Body of pancreas (tissue), 4 donors: ENCODE measurements at regions not wholly inside any gene's neighbourhood (a gene's known extent, or its start where the extent isn't known, plus 50 kb on each side); places are given as distances from the start of the nearest gene placed in this dataset.

Experiments
- ATAC-seq: fragments of 150-250 bp; one replicate; pipeline ENCODE4 v1.9.1; 2016
- DNase-seq, 4 donors: peaks; one replicate each; pipeline ENCODE4 v3.0.0-alpha.2; 2019
- H3K27ac ChIP-seq, 4 donors: fragments of 200-600 bp; sonication (generic); 1 replicate in 3 of 4; 2 replicates in 1 of 4; pipeline versions ENCODE4 v1.5.1 to v1.6.1; 2016 to 2019; ENCODE audit warnings: mild to moderate bottlenecking in 1 of 4, mixed read lengths in 1 of 4, moderate library complexity in 1 of 4
- H3K27me3 ChIP-seq, 2 donors: fragments of 200-600 bp; sonication (generic); one replicate each; pipeline ENCODE4 v1.6.0; 2016; ENCODE audit warnings: mild to moderate bottlenecking in 1 of 2
- H3K36me3 ChIP-seq, 2 donors: fragments of 200-600 bp; sonication (generic); replicated peaks in 1 of 2; 2 replicates each; pipeline ENCODE4 v1.5.1; 2016; ENCODE audit warnings: low read depth in 2 of 2; ENCODE audit not compliant: insufficient read depth in 1 of 2
- H3K4me1 ChIP-seq: fragments of 200-600 bp; sonication (generic); one replicate; pipeline ENCODE4 v1.6.0; 2016
- H3K4me3 ChIP-seq, 2 donors: fragments of 200-600 bp; sonication (generic); 1 replicate in 1 of 2; 2 replicates in 1 of 2; pipeline ENCODE4 v1.5.1; 2016 to 2019
- H3K9me3 ChIP-seq, 3 donors: fragments of 200-600 bp; sonication (generic); 1 replicate in 2 of 3; 2 replicates in 1 of 3; pipeline ENCODE4 v1.5.1; 2016
- POLR2A ChIP-seq, 3 donors: fragments of 450-650 bp; IDR thresholded peaks; one replicate each; pipeline ENCODE4 v1.6.1; 2016; ENCODE audit warnings: antibody characterized with exemption in 3 of 3, mild to moderate bottlenecking in 2 of 3
- WGBS, 2 donors: methylation state at CpG; one replicate each; pipeline ENCODE4 v1.1.5; 2017; 5-methylcytosine and 5-hydroxymethylcytosine counted together
- intact Hi-C: fragments of 100-400 bp; cut with DNase I; formaldehyde crosslinking; loops from one replicate; pipeline ENCODE4 v1.15.1; 2023
- TF ChIP-seq, protein P1 (sequence below), 7 experiments: fragments of 450-650 bp in 4 of 7; fragments of 200-600 bp in 3 of 7; sonication (generic) in 3 of 7; IDR thresholded peaks; one replicate each; pipeline ENCODE4 v1.5.1; 2016 to 2019; ENCODE audit warnings: antibody characterized with exemption in 7 of 7

DNA sequence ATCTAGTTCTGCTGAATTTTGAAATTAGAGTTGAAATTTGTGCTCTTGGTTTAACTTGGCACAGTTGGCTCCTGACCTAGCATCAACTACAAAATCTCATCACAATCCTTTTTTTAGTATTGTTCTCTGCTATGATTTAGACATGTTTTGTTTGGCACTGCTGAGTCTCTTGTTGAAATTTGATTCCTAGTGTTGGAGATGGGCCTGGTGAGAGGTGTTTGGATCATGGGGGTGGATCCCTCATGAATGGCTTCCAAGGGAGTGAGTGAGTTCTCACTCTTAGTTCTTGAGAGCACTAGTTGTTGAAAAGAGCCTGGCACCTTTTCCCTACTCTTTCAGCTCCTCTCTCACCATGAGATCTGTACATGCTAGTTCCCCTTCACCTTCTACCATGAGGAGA, 605.6 kb upstream of the SLC39A10 start:
- DNase-seq (no peak), ATAC-seq (no peak)
- Histone ChIP-seq H3K36me3 (no peaks in the 10 kb centered on the region), H3K27ac (no peak overlapping the region), H3K4me1 (no peaks in the 10 kb centered on the region), H3K4me3 (no peak overlapping the region), H3K9me3 (no peaks in the 10 kb centered on the region), H3K27me3 (no peaks in the 10 kb centered on the region)
- TF ChIP-seq, protein P1, sequence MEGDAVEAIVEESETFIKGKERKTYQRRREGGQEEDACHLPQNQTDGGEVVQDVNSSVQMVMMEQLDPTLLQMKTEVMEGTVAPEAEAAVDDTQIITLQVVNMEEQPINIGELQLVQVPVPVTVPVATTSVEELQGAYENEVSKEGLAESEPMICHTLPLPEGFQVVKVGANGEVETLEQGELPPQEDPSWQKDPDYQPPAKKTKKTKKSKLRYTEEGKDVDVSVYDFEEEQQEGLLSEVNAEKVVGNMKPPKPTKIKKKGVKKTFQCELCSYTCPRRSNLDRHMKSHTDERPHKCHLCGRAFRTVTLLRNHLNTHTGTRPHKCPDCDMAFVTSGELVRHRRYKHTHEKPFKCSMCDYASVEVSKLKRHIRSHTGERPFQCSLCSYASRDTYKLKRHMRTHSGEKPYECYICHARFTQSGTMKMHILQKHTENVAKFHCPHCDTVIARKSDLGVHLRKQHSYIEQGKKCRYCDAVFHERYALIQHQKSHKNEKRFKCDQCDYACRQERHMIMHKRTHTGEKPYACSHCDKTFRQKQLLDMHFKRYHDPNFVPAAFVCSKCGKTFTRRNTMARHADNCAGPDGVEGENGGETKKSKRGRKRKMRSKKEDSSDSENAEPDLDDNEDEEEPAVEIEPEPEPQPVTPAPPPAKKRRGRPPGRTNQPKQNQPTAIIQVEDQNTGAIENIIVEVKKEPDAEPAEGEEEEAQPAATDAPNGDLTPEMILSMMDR (IDR thresholded peaks at IDR 0.05): no peak
- TF ChIP-seq POLR2A (IDR thresholded peaks at IDR 0.05): no peak
- intact Hi-C loops: no loop called here

DNA sequence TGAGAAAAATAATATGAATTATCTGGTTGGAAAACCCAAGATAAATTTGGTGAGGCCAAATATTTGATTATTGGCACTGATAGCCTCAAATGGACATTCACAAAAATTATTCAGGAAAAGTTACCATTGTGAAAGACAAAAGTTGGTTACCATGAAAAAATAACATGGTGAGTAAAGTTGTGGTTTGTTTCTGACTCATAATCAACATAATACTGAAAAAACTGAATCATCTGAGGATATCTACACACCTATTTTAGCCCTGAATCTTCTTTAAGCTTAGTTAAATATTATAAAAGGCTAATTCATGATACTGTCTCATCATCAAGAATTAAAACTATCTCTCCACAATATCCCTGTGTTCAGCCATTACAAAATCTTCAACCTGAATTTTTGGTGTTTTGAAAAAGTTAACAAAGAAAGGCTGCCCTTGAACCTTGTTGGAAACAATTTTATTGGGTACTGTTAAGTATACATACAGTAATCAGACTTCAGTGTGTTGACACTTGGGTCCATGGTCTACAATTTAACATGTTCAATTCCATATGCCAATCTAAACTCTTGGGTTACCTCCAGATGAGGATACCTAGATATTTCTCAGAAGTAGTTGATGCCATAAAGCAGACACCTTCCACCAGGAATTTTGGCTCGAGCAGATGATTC, 607.5 kb upstream of the SLC39A10 start:
- WGBS, 2 donors: 26 to 39% methylated on average over 1 of the region's 1 CpG
- no peak overlapping the region for H3K4me3 ChIP-seq
- no peaks in the 10 kb centered on the region for H3K36me3 ChIP-seq
- intact Hi-C loops: no loop called here
- DNase-seq: no peak
- H3K4me1 ChIP-seq: no peaks in the 10 kb centered on the region
- no peak overlapping the region for H3K27ac ChIP-seq
- H3K9me3 ChIP-seq: no peaks in the 10 kb centered on the region
- TF ChIP-seq POLR2A (IDR thresholded peaks at IDR 0.05): no peak
- TF ChIP-seq, protein P1 (IDR thresholded peaks at IDR 0.05): no peak
- no peaks in the 10 kb centered on the region for H3K27me3 ChIP-seq
- no peak for ATAC-seq

DNA sequence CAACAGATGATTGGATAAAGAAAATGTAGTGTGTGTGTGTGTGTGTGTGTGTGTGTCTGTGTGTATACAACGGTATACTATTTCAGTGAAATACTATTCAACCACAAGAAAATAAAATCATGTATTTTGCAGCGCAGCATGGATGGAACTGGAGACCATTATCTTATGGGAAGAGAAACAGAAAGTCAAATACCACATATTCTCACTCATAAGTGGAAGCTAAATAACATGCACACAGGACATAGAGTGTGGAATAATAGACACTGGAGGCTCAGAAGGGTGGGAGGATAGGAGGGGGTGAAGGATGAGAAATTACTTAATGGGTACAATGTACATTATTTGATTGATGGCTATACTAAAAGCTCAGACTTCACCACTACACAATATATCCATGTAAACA, 609.1 kb upstream of the SLC39A10 start:
- Histone ChIP-seq H3K4me1 (no peaks in the 10 kb centered on the region), H3K27ac (no peak overlapping the region), H3K9me3 (no peaks in the 10 kb centered on the region), H3K27me3 (no peaks in the 10 kb centered on the region), H3K36me3 (no peaks in the 10 kb centered on the region), H3K4me3 (no peak overlapping the region)
- 54 to 72% methylated on average over 2 of the region's 2 CpGs for WGBS, 2 donors
- no peak for TF ChIP-seq POLR2A (IDR thresholded peaks at IDR 0.05)
- DNase-seq (no peak), ATAC-seq (no peak)
- intact Hi-C loops: no loop called here

DNA sequence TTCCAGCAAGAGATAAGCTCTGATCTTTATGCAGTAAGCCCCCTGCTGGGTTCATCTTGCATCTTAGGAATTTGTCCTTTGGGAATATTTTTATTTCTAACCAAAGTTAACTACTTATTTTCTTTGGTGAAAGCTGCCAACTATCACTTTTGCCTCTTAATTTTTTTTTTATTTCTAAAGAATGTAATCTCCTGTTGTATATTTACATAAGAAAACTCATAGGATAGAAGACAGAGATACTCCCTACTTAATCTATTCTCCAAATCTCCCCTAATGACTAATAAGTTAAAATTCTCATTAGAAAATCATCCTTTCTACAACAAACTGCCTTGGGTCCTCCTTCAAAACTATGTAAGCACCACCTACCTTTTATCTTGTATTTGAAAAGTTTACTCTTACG, 612.2 kb upstream of the SLC39A10 start:
- Histone ChIP-seq H3K27ac (no peak overlapping the region), H3K9me3 (no peaks in the 10 kb centered on the region), H3K4me3 (no peak overlapping the region), H3K36me3 (no peaks in the 10 kb centered on the region), H3K27me3 (no peaks in the 10 kb centered on the region), H3K4me1 (no peaks in the 10 kb centered on the region)
- intact Hi-C loops: no loop called here
- DNase-seq (no peak), ATAC-seq (no peak)
- TF ChIP-seq, protein P1 (IDR thresholded peaks at IDR 0.05): no peak
- TF ChIP-seq POLR2A (IDR thresholded peaks at IDR 0.05): no peak
- WGBS, 2 donors: 75 to 91% methylated on average over 1 of the region's 1 CpG

DNA sequence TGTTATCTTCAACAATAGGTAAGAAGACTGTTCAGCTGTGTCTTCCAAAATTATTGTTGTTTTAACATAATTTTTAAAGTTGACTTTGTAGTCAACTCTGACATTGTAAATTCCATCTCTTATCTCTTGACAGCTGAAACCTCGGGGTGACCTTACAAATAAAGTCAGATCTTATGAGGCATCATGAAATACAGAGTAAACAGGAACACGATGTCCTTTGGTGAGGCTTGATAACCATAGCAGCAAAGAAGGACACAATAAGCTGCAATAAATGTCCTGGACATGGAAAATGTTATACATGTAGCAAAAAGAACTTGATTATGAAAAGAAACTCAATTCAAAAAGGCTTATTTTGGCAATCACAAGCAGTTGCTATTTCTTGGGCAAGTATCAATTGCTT, 618.9 kb upstream of the SLC39A10 start:
- intact Hi-C loops: no loop called here
- H3K9me3 ChIP-seq: no peaks in the 10 kb centered on the region
- no peak for ATAC-seq
- 6 to 8% methylated on average over 2 of the region's 2 CpGs for WGBS, 2 donors
- no peak for DNase-seq
- no peaks in the 10 kb centered on the region for H3K27me3 ChIP-seq
- H3K27ac ChIP-seq: no peak overlapping the region
- no peaks in the 10 kb centered on the region for H3K36me3 ChIP-seq
- H3K4me3 ChIP-seq: no peak overlapping the region
- no peaks in the 10 kb centered on the region for H3K4me1 ChIP-seq
- TF ChIP-seq, protein P1 (IDR thresholded peaks at IDR 0.05): no peak
- no peak for TF ChIP-seq POLR2A (IDR thresholded peaks at IDR 0.05)
